GM18502 (cell line): ENCODE measurements at regions not wholly inside any gene's neighbourhood (a gene's known extent, or its start where the extent isn't known, plus 50 kb on each side); places are given as distances from the start of the nearest gene placed in this dataset.
"Not testable (repeated sequence)": the region's sequence is repeated elsewhere in the genome, so short reads cannot be mapped to it uniquely, and the experiment has no call there.

ENCODE experiments used
- ATAC-seq: cut with Tn5 transposase; IDR thresholded peaks from one replicate; pipeline ENCODE4 v1.9.1; 2021; ENCODE audit warnings: mild to moderate bottlenecking; ENCODE audit not compliant: unreplicated experiment, poor library complexity

DNA sequence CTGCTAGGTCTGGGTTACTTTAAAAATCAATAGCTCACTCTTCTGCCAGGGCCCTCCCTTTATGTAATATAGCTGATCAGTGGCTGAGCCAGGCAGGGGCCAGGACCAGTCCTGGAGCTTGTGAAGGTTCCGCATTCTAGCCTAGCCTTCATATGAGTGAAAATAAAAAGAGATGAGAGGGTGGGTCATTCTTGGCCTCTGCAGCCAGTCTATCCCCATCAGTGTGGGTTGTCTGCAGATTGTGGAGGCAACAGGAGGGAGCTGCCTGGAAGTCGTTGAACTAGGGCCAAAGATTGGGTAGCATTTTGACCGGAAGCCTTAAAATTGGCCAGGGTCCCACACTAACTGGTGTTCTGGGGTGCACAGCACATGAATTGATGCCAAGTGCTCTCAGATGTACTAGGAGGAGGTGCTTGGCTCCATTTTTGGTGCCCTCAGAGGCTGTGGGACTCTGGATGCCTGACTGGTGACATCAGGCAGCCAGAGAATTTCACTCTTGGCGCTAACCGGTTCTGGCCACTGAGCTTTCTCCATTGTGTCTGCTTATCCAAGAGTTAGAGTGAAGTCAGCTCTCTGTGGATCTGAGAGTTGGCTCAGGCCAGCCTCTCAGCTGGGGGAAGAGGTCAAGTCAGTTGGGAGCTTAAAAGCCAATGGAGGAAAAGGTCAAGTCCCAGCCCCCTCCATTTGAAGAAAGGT is 66.5 kb upstream of the IKBKE start:
- not testable (repeated sequence) for ATAC-seq

DNA sequence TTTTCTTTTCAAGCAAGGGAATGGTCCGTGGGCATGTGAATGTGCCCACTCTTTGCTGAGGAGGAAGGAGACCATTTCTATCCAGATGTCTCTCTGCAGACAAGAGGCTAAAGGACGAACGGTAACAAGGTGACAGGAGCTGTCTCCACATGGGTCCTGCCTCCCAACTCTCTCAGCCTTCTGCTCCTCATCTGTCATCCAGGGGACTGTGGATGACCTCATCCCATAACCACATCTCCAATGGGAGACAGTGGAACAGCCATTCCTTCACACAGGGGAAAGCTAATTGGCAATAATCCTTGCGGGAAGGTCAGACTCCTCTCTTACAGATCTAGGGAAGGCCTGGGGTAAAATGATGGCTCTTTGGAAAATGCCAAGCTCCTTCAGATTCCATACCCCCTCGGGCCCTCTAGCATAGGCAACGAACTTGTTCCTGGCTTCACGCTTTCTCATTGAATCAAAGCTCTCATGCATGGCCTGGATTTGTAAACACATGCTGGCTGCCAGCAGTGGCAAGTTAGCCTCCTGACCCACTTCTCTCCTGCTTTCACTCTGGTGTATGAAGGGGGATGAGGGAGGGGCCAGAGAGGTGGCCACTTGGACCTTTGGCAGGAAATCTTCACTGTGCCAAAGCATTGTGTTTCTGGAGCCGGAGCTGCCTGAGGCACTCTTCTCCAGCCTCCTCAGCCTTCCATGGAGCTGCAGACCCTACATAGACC is 65.8 kb upstream of the IKBKE start:
- not testable (repeated sequence) for ATAC-seq

DNA sequence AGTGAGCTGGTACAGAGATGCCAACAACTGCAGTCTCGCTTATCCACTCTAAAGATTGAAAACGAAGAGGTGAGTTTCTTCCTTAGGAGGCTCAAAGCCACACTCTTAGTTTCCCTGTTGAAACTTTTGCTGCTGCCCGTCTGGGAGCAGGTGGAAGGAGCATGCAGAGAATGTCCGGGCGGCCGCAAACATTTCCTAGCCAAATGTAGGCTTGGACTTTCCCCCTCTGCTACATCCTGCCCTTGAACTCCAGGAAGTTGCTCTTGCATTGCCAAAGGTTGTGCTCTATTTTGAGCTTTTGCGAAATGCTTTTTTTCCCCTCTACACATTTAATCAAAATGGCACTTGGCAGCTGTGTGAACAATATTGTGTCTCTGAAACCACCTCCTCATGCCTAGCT is 65.0 kb upstream of the IKBKE start:
- ATAC-seq, result not testable (repeated sequence)

DNA sequence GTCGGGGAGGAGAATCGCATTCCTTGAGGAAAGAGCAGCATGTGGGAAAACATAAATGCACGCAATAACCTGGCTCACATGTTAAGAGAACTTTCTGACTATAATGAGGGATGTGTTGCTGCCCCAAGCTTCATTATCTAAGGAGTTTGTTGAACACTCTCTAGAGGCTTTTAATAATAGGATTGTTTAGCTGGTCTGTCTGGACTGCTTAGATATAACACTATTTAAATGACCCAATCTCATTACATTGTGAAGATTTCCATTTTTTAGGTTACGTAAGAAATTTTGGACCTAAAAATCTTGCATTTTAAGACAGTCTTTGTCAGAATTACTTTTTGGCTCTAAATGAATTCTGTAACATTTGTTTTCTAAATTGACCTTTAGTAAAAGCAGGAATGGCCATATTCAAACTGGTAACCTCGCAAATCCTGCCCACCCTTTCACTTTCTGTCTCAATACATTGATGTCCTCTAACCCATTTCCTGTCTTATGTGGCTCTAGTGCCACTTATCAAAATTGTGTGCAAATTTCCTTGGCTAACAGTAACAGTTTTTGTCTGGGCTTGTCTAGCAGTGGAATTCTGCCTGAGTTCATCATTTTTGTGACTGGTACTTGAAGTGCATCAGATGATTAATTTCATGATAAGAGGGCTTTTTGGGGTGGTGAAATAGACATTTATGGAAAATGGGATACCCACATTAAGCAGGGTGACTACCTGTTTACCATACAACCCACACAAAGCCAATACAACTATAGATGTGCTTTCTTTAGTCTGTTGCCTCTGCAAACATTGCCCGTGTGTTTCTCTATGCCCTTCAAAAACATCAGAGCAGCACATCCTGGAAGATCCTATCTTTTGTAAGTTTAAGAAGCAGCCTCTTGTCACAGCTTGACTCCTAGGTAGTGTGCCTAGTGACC is 61.6 kb upstream of the IKBKE start:
- ATAC-seq, result not testable (repeated sequence)

DNA sequence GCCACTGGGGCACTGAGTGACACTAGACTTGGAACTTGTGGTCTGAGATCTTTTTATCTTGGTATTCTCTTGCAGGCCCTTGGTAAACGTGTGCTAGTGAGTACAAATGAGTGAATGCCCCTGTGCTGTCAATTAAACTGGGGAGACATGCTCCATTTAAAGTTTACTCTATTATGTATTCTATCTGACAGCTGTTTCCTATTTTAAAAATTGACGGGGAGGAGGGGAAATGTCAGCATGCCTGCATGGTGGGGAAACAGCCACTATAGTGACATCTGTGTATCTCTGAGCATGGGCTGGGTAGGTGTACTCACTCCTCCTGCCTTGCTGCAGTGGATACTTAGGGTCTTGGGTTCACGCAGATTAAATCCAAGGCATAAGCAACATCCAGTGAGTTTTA is 59.0 kb upstream of the IKBKE start:
- no peak for ATAC-seq

DNA sequence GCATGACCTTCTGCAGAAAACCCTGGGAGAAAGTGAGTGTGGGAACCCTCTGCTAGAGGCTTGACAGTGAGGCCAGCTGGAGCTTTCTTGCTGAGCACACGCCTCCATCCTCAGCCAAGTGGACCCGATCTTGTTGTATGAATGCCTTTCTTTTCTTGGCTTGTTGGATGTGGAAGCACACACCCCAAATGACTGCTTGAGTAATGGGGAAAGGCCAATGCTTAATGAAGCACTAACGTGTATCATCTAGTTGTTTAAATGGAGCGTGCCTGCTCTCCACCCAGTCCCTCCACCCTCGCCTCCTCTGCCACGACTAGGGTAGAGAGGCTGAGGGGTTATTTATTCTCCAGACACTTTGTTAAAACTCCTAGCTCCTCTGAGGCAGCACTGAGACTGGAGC is 54.3 kb upstream of the IKBKE start:
- ATAC-seq, result no peak

DNA sequence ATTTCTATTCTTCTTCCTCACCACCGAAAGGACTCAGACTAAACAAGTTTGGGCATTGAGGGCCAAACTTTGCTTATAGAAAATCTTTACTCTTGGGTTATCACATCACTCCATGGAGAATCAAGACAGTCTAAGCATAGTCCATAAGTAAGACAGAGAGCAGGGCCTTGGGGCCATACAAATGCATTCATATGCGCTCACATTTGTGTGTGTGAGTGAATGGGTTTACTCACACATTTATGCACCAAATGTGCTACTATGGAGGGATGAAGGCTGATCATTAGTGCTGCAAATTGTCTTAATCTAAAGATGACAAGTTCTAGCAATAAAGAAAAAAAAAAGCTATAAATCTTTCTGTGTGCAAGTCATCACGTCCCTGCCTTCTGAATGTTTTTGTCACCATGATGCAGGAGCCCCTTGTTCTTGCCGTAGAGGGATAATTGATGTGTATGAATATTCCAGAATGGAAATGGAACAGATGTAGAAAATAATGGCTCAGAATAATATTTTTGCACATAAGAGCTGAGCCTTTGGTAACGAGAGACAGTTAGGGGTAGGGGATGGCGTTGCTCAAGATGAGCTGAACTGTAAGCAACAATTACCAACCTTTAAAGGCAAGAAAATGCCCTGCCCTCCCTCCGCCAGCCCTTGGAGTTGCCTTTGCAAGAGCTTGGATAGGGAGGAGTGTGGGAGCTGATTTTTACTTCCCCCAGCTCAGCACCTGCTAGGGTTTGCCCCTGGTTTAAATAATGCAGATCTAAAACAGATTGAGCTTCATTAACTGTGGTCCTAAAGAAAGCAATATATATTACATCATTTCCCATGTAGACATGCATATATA is 52.3 kb upstream of the IKBKE start:
- no peak for ATAC-seq

DNA sequence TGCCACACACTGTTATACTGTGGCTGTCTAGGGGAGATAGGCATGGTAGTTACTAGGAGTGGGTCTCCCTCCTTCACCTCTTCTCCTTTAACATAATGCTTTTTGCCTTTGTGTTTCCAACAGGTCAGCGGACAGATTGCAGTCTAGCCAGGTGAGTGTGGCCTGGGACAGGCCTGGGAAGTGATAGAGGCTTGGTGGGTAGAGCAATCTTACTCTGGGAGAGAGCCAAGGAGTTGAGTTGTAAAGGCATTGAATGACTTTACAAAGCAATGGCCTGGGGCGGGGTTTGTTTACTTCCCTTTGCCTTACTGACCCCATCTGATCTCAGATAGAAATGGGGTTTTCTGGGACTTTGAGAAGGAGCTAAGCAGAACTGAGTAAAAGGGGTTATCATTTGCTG is 51.0 kb upstream of the IKBKE start:
- no peak for ATAC-seq

DNA sequence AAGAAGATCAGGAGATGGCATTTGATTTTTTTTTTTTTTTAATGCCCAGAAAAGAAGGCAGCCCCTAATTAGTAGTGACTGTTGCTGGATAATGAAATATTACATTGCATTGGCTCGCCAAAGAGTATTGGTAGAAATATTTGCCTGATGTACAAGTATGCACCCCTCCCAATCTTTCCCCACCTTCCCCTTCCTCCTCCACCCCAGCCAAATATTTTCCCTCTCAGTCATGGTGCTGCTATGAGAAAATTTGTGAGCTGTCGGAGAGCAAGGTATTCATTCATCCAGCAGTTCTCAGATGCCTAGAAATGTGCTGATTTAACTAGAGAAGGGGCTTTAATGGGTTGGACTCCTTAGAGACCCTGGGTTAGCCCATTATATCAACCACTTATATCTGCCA is 50.5 kb upstream of the IKBKE start:
- ATAC-seq, result no peak

DNA sequence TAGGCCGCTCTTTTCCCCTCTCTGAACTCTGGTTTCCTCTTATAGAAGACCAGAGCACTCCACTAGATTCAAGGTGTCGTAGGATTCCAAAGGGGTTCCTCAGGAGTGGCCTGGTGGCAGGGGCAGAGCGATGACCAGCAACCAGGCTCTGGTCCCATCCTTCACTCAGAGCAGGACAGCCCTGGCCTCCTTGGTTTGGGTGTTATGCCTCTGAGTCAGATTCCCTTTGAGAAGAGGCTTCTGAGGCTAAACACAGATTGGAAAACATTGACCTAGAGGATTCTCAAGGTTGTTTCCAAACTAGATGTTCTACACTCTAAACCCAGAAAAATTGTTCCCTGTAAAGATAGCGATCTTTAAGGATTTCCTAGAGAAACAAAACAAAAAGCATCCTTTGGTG is 49.8 kb upstream of the IKBKE start:
- no peak for ATAC-seq
